Esophagus squamous epithelium (tissue), 5 donors: ENCODE measurements at regions not wholly inside any gene's neighbourhood (a gene's known extent, or its start where the extent isn't known, plus 50 kb on each side); places are given as distances from the start of the nearest gene placed in this dataset.

Experiments
- DNase-seq: peaks from one replicate; lab custom pipeline; 2025; lab: John Stamatoyannopoulos, UW
- H3K27ac ChIP-seq, 4 donors: fragments of 200-600 bp; sonication (generic); one replicate each; pipeline ENCODE4 v1.5.1; 2016 to 2019; ENCODE audit warnings: mild to moderate bottlenecking in 1 of 4
- H3K27me3 ChIP-seq, 4 donors: fragments of 200-600 bp; sonication (generic); 1 replicate in 3 of 4; 2 replicates in 1 of 4; pipeline versions ENCODE4 v1.5.1 to v1.6.0; 2017 to 2021; ENCODE audit warnings: antibody characterized with exemption in 1 of 4
- H3K36me3 ChIP-seq, 3 donors: fragments of 200-600 bp; sonication (generic); one replicate each; pipeline ENCODE4 v1.5.1; 2016 to 2019
- H3K4me1 ChIP-seq, 3 donors: fragments of 200-600 bp; sonication (generic); one replicate each; pipeline ENCODE4 v1.5.1; 2017 to 2019
- H3K4me3 ChIP-seq, 4 donors: fragments of 200-600 bp; sonication (generic); 1 replicate in 3 of 4; 2 replicates in 1 of 4; pipeline ENCODE4 v1.5.1; 2016 to 2019; ENCODE audit warnings: mild to moderate bottlenecking in 2 of 4, moderate library complexity in 1 of 4
- H3K9me3 ChIP-seq, 3 donors: fragments of 200-600 bp; sonication (generic); one replicate each; pipeline ENCODE4 v1.5.1; 2016 to 2019
- CTCF ChIP-seq, 6 experiments: fragments of 450-650 bp in 4 of 6; fragments of 200-600 bp in 2 of 6; sonication (generic) in 2 of 6; IDR thresholded peaks; one replicate each; pipeline ENCODE4 v1.5.1; 2016 to 2019; ENCODE audit warnings: antibody characterized with exemption in 6 of 6, mild to moderate bottlenecking in 4 of 6, moderate library complexity in 4 of 6
- POLR2A ChIP-seq, 4 donors: fragments of 450-650 bp; IDR thresholded peaks; one replicate each; pipeline ENCODE4 v1.6.1; 2017; ENCODE audit warnings: antibody characterized with exemption in 4 of 4, mild to moderate bottlenecking in 4 of 4, moderate library complexity in 3 of 4
- WGBS, 2 donors: methylation state at CpG; one replicate each; pipeline ENCODE4 v1.1.5; 2018; 5-methylcytosine and 5-hydroxymethylcytosine counted together
- intact Hi-C: fragments of 100-400 bp; cut with DNase I; formaldehyde crosslinking; loops from one replicate; pipeline ENCODE4 v1.15.0; 2022
- donor health status: DM: yes; HTN: yes; CAD: no.

GRCh38 chr2:125852364-125852763 is 803.6 kb upstream of the GYPC start:
- intact Hi-C loops, result no loop called here
- Histone ChIP-seq H3K27me3 (no peaks in the 10 kb centered on the region), H3K4me1 (no peaks in the 10 kb centered on the region), H3K27ac (no peak overlapping the region), H3K4me3 (no peak overlapping the region), H3K36me3 (no peaks in the 10 kb centered on the region), H3K9me3 (no peaks in the 10 kb centered on the region)
- 38 to 58% methylated on average over 1 of the region's 1 CpG for WGBS, 2 donors
- TF ChIP-seq CTCF (IDR thresholded peaks at IDR 0.05) (no peak), POLR2A (IDR thresholded peaks at IDR 0.05) (no peak)
- no peak for DNase-seq

GRCh38 chr2:125853626-125854025 is 802.3 kb upstream of the GYPC start:
- no peak for DNase-seq
- intact Hi-C loops, result no loop called here
- Histone ChIP-seq H3K4me1 (no peaks in the 10 kb centered on the region), H3K36me3 (no peaks in the 10 kb centered on the region), H3K27ac (no peak overlapping the region), H3K4me3 (no peak overlapping the region), H3K9me3 (no peaks in the 10 kb centered on the region), H3K27me3 (no peaks in the 10 kb centered on the region)
- no peak for TF ChIP-seq POLR2A (IDR thresholded peaks at IDR 0.05)
- 84 to 90% methylated on average over 4 of the region's 4 CpGs for WGBS, 2 donors

- H3K4me3 ChIP-seq, result no peak overlapping the region
- H3K36me3 ChIP-seq, result no peaks in the 10 kb centered on the region
- no peak for DNase-seq
- TF ChIP-seq CTCF (IDR thresholded peaks at IDR 0.05) (no peak), POLR2A (IDR thresholded peaks at IDR 0.05) (no peak)
- H3K27ac ChIP-seq, result no peak overlapping the region
- no peaks in the 10 kb centered on the region for H3K4me1 ChIP-seq
- WGBS, 2 donors, result 57 to 74% methylated on average over 3 of the region's 3 CpGs
- no peaks in the 10 kb centered on the region for H3K27me3 ChIP-seq
- intact Hi-C loops, result no loop called here
- no peaks in the 10 kb centered on the region for H3K9me3 ChIP-seq
Measured at GRCh38 chr2:125855204-125855603, 800.8 kb upstream of the GYPC start.

- no peaks in the 10 kb centered on the region for H3K36me3 ChIP-seq
- no peak overlapping the region for H3K4me3 ChIP-seq
- no peak overlapping the region for H3K27ac ChIP-seq
- no peaks in the 10 kb centered on the region for H3K4me1 ChIP-seq
- DNase-seq, result no peak
- no peaks in the 10 kb centered on the region for H3K9me3 ChIP-seq
- intact Hi-C loops, result no loop called here
- TF ChIP-seq POLR2A (IDR thresholded peaks at IDR 0.05) (no peak), CTCF (IDR thresholded peaks at IDR 0.05) (no peak)
- no peaks in the 10 kb centered on the region for H3K27me3 ChIP-seq
- WGBS, 2 donors, result 64 to 74% methylated on average over 8 of the region's 8 CpGs
Measured at GRCh38 chr2:125857971-125858794, 797.8 kb upstream of the GYPC start.

GRCh38 chr2:125861461-125861860 is 794.5 kb upstream of the GYPC start:
- DNase-seq, result no peak
- H3K27ac ChIP-seq, result no peak overlapping the region
- TF ChIP-seq POLR2A (IDR thresholded peaks at IDR 0.05), result no peak
- no peak for TF ChIP-seq CTCF (IDR thresholded peaks at IDR 0.05)
- H3K36me3 ChIP-seq, result no peaks in the 10 kb centered on the region
- 59 to 79% methylated on average over 1 of the region's 1 CpG for WGBS, 2 donors
- intact Hi-C loops, result no loop called here
- H3K4me1 ChIP-seq, result no peaks in the 10 kb centered on the region
- no peaks in the 10 kb centered on the region for H3K9me3 ChIP-seq
- no peak overlapping the region for H3K4me3 ChIP-seq
- no peaks in the 10 kb centered on the region for H3K27me3 ChIP-seq
